T-helper 2 cell (primary cell): ENCODE measurements at regions not wholly inside any gene's neighbourhood (a gene's known extent, or its start where the extent isn't known, plus 50 kb on each side); places are given as distances from the start of the nearest gene placed in this dataset.

Source experiments
- DNase-seq, 5 experiments: peaks; one replicate each; pipeline versions ENCODE4 v3.0.0 to v3.0.0-alpha.2; 2012 to 2022

DNA sequence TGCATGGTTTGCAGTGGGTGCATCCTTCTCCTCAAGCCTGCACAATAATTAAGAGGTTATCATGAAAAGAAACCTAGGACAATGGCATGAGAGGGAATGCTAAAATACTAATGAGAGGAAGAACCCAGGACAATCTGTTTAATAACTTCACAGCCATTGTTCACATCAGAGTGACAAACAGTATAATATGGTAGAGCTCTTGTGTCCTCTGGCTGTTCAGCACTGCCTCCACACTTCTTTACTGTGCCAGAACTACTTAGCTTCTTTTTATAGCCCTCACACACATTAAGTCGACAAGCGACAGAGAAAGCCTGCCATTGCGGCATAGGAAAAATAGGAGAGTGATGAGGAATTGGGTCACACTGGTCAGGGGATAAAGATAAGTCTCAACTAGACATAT lies 65.0 kb upstream of the MEIS2 start:
- DNase-seq = no peak

DNA sequence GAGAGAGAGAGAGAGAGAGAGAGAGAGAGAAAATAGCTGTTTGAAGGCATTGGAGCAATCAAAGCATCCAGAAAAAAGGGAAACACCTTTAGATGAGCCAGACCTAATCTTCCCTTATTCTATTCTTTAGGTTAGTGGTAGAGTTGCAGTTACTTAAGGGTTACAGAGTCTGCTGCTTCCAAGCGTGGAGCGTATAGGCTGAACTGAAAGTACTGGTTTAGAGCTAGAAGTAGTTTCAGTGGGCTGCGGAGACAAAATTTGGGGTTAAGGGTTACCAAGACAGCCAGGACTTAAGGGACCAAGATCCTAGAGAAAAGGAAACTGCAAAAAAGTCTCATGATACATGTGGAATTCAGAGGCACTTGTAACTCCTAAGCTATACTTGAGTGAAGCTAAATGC lies 66.1 kb upstream of the MEIS2 start:
- no peak for DNase-seq

DNA sequence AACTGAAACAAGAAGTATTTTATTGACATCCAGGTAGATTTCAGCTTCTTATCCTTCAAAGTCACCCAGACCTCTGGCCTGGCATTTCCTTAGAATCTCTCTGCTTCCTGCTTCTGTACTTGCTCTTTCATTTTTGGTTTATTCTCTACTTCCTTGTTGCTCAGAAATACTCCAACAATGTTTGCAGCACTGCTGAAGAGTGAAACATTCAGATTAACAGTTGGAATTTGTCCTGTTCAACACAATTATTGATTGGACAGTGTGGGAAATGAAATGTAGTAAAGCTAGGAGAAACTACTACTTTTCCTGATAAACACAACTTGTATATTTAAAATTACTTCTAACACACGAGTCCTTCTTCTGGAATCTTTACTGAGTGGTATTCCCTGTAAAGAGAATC lies 81.0 kb upstream of the MEIS2 start:
- DNase-seq = no peak

DNA sequence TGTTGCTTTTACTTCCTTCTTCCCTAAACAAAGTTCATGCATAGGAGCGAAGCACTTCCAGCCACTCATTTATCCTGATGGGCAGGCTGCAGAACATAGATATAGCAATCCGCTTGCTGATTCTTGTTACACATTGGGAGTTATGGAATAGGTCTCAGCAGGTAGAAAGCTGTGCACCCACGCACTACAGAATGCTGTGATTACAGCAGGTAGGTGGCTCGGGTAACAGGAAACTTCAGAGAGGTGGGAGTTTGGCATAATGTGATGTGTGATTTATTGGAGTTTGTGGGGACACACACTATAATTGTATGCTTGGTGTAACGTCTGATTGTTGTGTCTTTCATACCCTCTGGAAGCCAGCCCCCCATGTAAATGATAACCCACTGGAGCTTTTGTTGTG lies 99.2 kb upstream of the MEIS2 start:
- DNase-seq = no peak

DNA sequence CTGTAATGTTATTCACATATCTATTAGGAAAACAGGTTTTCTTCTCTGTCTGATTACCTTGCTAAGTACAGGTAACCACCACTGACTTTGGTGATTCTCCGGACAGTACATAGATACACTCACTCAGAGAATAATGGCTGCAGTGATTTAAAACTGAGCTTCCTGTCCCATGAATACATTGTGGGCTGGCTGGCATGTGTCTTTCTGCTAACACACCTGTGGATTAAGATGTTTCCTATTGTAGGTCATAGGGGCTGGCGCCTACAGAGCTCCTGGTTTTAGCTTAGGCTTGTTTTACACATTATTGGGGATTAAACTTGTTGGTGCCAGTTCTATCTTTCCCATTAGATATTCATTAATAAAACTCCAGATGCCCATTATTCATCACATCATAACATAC lies 102.7 kb upstream of the MEIS2 start:
- no peak for DNase-seq

DNA sequence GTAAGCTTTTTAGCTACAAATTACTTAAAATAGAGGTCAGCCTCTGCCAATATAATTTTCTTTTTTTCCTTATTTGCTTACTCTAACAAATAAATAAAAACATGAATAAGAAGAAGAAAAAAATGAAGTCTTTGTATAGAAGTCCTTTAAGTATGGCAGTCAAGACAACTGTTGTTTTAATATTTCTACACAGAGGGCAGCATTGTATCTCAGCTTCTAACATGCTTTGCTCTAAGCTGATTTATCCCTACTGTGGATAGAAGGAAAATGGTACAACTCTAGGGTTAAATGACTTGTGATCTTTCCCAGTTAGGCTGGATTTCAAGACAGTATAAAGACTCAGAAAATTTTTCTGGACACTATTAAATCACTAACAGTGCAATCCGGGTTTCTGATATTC lies 104.3 kb upstream of the MEIS2 start:
- no peak for DNase-seq

DNA sequence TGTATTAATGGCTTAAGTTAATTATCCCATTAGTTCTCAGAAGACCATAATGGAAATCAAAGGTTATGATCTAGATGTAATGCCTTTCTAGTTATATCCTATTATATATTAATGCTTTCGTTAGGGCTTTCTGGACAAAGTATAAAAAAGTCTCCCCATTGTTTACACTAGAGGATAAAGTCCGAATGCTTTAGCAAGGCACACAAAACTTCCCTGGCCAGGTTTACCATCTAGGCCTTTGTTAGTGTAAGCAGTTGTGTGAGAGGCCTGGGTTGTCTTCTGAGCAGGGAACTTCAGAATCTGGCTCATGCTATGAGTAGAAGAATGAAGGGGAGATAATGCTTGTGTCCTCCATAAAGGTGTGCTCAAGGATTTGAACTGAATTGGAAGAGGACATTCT lies 106.3 kb upstream of the MEIS2 start:
- no peak for DNase-seq

DNA sequence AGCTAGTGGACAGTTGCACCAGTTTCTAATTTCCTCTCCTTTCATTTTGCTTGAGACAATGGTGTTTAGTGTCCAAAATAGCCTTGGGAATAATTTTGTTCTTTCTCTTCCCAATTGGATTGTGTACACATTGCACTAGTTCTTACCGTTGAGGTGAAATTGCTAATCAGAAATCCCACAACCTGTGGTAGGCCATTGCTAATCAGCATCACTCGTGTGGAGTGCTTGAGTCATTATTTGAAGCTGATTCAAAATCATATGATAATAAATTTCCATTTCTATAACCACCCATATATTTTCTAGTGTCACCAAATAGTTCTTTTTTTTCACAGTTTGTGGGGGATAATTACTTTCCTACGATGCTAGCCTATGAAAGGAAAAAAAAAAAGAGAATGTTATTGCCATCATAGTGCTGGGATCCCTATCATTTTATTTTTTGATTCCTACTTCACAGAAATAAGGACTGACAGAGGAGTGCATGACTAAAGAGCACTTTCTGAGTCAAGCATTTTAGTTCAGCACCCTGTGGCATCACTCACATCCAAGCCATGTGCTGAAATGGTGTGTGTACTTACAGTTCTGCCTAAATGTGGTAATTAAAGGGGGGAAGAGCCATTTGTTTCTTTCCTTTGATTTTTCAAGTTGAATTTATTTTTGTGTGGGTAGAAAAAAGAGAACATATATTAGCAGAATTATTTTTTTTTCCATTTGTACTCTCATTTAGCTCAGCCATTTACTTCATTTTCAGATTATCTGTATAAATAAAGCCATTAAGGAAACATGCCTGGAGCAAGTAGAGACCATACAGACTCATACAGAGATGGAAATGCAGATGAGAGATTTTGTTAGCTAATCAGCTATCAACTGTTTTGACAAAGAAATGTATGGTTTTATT lies 108.0 kb upstream of the MEIS2 start:
- DNase-seq = no peak

DNA sequence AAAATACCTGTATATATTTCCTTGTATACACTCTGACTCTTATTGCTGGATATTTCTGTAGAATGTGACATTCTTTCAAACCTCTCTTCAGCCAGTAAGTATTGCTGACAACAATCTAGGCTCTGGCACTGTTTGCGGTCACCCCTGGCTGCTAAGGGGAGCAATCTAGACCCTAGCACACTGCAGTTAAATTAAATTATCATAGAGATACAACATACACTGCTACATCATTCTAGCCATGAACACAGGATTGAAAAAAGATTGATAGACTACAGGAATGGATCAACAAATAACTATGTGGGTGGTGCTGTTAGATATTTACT lies 108.7 kb upstream of the MEIS2 start:
- DNase-seq = no peak

DNA sequence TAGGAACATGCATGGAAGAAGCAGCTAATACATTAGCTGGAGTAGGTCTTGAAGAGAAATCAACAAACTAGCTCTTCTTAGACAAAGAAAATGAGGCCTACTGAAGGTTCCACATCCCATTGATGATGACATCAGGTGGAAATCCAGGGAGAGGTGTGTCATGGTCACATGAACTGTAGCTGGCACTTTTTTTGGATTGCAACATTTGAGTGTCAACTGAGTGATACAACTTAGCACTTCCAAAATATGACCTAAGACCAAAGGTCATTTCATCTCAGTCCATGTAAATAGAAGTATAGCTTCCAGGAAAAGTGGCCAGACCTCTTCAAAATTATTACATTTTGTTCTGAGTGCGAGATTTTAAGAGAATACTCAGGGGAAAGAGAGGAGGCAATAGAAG lies 117.2 kb upstream of the MEIS2 start:
- no peak for DNase-seq

DNA sequence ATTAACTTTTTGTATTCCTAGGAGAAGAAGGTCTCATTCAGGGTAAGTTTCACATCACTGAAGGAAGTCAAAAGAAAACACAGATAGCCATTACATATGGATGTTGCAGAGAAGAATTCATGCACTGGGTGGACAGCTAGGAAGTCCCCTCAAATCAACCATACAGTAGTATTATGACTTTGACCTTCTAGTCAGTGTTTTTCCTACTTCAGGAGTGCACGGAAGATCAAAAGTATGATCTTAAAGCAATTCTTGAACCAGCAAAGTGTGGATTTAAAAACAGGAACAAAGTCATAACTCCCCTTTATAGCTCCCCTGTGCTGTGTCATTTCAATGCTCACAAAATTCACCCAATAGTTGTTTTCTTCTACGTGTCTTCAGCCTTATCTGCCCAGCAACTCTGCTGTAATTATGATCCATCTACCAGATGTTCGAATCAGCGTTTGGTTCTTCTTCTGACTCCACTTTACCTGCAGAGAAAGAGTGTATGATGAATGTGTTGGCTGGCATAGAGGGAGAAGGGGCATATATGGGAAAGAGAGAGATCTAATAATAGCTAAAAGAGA lies 118.1 kb upstream of the MEIS2 start:
- no peak for DNase-seq

DNA sequence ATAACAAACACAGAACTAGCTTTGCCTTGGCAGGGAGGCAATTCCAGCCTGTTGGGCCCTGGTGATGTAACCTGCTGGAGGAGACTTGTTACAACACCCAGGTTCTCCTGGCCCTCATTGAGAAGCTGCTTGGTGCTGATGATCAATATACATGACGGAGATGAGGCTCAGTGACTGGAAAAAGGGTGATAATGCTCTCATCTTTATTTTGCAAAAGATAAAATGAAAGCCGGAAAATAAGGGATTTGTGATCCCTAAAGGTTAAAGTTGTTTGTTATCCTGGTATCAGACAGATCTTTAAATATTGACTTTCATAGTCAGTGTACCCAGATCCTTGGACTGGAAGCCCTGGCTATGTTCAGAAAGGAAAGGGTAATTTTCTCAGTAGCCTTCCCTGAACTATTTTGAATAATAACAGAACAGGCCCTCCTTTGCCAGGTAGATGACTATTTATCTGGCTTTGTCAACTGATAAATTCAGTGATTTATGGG lies 118.9 kb upstream of the MEIS2 start:
- DNase-seq = no peak

DNA sequence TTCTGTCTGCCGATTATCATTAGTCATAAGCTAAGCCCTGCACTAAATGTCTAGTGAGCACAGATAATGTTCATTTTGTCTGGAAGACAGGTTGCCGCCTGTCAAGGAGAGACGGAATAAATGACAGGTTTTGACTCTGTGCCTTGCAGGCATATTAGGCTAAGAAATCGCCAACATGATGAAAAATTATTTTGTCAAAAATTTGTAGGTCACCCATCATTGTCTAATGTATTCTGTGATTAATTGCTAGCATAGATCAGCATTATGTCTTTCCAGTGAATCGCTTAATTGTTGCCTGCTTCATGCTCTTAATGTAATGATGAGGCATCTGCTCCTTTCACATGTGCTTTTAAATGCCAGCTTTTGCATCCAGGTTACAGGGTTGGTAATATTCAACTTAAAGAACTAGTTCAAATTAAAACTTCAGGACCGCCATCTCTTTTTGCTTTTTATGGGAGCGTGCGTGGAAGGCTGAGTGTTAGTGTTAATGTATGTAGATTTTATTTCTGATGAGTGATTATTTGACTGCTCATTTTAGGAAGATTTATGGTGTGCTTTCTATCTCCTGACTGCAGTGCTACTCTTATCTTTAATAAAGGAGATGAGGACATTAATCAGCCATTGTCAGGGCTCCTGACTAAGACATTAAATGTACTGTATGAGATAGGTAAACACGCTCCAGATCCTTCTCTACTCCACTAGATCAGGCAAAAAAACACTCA lies 120.8 kb upstream of the MEIS2 start:
- DNase-seq = no peak

DNA sequence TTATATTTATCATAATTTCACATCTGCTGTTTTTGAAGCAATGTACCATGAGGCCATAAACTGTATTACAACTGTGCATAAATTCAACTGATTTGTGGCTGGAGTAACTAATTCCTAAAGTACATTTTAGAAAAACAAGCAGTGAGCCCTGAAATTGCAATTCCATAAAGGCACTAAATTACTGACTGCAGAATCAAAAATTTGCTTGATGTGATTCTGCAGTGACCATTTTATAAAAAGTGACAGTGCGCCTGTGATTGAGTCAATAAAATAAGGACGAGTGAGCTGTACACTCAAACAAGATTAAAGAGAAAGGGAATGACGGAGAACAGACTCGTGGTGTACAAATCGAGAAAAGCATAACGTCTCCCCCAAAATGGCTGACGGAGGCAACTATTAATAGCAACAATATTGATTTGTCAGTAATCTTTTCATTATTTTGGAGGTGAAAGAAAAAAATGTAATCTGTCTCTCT lies 121.4 kb upstream of the MEIS2 start:
- DNase-seq = no peak

DNA sequence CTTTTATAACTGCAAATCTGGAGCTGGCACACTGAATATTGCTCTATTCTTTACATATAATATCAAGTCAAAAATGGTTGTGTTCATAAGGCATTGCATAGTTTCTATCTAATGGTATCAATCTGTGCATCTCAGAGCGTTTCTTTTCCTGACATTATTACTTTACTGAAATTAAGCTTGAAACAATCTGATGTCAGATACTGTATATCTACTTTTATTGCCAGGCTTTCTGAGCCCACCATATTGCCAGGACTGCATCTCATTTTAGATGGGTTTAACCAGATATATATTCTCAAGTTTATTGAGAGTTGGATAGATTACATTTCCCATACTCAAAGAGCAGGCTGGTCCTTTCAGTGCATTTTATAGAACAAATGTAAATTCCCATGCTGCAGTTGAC lies 122.7 kb upstream of the MEIS2 start:
- DNase-seq = no peak

DNA sequence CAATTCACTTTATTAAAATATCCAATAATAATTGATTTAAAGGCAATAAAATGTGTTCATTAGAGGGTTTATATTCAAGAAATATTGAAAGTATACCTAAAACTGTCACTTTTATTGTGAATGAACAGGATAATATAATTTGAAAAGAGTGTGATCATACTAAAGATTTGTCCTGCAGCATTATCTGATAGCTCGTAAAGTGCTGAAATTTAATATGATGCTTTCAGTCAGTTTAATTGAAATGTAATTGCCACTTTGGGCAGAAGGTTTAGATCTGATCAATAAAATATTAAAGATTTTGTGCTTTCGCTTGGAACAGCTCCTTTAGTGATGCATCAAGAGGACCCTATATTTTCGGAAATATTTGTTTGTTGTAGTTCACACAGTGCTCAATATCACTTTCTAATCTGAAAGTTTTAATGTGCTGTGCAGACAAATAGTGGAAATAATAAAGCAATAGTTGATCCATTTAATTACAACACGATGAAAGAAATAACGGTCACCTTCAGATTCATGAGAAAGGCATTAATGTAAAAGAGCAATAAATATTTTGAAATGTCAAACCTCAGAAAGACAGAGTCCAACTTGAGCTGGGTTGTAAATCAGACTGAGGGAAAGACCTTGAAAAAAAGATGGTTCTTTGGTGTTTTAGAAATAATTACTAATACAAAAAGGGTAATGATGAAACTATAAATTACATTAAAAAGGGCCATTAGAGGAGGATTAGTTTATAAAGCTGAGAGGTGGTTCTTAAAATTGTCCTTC lies 129.7 kb upstream of the MEIS2 start:
- DNase-seq = no peak

DNA sequence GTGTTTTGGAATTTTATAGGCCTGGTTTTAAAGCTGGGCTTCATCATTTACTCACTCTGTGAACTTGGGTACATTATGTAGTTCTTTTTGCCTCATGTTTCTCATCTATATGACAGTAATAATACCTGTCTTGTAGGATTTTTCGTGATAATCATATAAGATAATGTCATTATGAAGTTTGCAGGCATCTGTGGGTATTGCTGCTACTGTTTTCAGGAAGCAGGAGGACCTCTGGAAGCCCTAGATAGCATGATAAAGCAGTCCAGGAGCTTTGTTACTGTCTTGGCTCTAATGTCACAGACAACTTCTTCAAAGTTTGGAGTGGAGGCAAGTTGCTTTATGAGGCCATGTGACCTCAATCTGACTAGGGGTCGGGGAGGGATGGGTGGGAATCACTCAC lies 145.0 kb upstream of the MEIS2 start:
- no peak for DNase-seq

DNA sequence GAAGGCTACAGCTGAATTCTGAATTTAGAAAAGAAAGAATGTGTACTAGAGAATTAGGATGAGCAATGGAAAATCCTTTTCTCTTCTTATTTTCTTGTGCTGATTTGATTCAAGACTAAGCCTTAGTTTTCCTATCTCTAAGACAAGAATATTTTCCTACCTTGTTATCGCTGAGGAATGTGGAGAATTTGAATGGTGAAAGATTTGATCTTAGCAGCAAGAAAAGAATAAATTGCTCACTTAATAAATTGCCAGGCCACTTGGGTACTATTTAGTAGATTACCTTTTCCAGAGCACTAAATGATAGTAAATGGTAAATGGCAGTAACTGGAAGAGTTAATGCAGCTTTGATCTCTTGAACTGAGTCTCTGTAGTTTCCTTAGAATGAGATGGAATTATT lies 145.7 kb upstream of the MEIS2 start:
- DNase-seq = no peak

DNA sequence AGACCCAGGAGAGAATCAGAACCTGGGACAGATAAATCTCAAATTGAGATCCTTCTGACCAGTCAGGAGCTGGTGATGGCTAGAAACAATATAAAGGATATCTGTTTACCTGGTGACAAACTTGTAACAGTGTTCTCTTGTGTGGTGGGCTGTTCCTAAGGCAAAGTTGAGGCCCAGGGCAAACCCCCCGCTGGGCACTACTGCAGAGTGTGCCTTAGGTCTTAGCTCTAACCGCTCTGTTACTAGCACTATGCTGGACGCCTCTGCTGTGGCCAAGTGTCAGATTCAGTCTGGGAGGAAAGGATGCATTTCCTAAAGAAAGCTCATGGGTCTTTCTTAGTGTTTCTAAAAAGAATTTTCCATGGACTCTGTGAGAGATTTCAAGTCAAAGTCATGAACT lies 146.5 kb upstream of the MEIS2 start:
- no peak for DNase-seq

DNA sequence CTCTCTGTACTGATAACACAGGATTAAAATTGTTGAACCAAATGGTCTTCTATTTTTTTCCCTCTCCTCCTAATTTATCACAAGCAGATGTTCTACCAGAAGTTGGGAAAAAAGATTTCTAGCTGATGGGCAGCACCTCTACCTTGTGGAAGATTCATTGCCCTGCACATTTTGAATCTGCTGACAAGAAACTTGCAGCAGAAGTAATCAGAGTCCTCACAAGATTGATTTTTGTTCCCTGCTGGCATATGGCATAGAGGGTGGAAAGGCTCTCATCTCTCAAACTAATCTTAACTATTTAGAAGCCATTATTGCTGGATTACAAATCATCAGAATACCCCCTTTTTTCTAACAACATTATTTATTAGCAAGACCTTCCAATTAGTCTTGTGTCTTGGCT lies 148.9 kb upstream of the MEIS2 start:
- DNase-seq = no peak

DNA sequence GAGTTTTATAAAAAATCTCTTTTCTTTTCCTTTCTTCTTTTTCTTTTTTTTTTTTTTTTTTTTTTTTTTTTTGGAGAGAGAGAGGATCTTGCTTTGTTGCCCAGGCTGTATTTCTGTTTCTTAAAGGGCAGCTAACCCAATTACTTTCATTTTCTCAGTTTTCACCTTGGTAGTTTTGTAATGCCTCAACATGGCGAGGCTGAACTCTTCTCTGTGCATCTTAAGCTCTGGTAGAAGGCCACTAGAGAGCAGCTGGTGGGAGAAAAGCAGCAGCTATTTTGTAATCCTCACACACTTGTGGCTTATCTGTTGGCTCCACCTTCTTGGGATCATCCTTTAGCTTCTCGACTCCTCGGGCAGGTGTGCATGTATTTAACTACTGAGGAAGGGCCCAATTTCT lies 152.2 kb upstream of the MEIS2 start:
- DNase-seq = no peak

DNA sequence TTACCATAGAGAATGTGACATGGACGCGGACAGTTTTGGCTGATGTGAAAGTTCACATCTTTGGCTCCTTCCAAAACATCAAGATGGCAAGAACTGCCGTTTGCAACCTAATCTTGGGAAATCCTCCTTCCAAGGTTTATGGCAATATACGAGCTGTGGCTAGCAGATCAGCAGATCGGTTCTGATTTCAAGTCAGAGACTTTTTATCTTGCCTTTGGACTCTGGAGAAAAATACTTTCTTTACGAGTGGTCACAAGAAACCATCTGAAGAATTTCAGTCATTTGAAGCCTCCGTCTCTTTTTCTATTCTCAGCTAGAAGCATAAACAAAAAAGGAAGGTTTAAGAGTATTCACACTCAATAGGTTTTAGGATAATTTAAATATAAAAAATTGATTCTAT lies 153.5 kb upstream of the MEIS2 start:
- DNase-seq = no peak

DNA sequence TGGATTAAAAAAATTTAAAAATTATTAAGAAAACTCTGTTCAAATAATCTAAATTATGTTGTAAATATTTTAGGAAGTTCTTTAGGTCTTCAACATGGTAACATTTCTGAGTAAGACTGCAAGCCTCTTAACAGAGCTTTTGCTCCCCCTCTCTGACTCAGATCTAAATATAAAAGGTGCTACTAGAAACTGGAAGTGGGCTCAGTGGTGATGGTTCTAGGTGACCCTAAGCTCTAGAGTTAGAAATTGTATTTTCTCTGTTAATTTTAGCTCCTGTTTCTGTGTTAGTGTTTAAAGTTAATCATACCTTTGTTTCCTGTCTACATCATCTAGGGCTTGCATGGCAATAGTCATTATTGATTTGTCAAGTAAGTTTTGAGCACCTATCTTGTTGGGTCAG lies 159.9 kb upstream of the MEIS2 start:
- DNase-seq = no peak
